ENCODE measurements at regions not wholly inside any gene's neighbourhood (a gene's known extent, or its start where the extent isn't known, plus 50 kb on each side); places are given as distances from the start of the nearest gene placed in this dataset.
"Not testable (repeated sequence)": the region's sequence is repeated elsewhere in the genome, so short reads cannot be mapped to it uniquely, and the experiment has no call there.

DNA sequence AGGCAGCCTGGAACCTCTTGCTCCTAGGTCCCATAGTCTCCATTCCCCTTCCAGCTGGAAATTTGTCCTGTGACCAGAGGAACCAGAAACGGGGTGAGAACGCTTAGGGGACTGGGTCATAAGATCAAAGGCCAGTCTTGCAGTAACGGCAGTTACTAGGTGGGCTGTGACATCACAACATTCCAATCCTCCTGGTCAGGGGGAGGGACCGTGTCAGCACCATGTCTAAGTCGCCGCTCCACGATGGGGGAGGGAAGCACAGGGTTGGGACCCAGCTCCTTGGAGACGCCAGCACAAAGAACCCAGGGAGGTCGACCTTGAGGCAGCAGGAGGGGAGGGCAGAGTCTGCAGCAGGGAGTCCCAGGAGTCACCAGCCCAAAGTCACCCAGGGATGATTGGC, 158.3 kb downstream of the GOLGA6L22 start:
- POLR2A ChIA-PET (ENCODE audit: unreplicated experiment); BruUV-seq (replicated peaks): not testable (repeated sequence)

DNA sequence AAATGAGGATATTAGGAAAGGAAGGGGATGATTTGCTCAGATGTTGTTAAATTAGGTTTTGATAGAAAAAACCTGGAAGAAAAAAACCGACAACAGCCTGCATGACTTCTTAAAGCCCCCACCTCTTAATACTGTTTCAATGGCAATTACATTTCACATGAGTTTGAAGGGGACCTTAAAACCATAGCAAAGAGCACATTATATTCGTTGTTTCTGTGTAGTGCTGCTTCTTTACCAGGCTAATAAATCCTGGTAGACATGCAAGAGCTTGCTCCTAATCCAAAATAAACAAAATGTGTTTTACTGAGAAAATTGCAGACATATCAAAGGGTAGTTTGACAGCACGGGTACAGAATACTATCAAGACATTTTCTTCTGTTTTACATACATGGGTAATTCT, 154.7 kb upstream of the NIPA1 start:
- H3K27ac ChIP-seq; H3K4me1 ChIP-seq (replicated peaks; ENCODE audit: insufficient read depth); BruUV-seq (replicated peaks); H3K79me2 ChIP-seq (ENCODE audit: low read depth); H2AFZ ChIP-seq; H3K4me2 ChIP-seq; DNase-seq; intact Hi-C loops (cut with micrococcal nuclease; ENCODE audit: unreplicated experiment); CTCF ChIA-PET; H3K9me3 ChIP-seq (ENCODE audit: insufficient read depth, low read depth); H3K36me3 ChIP-seq (ENCODE audit: low read depth); H3K27me3 ChIP-seq (ENCODE audit: insufficient read depth, low read depth); H3F3A ChIP-seq (ENCODE audit: insufficient read depth, low read depth); H4K20me1 ChIP-seq (ENCODE audit: insufficient read depth); POLR2A ChIA-PET (ENCODE audit: unreplicated experiment); H3K9me2 ChIP-seq (ENCODE audit: insufficient read depth); H3K4me3 ChIP-seq: not testable (repeated sequence)

More for the DNA sequence above, 158.3 kb downstream of the GOLGA6L22 start:
- intact Hi-C loops (cut with micrococcal nuclease; ENCODE audit: unreplicated experiment); H3K4me1 ChIP-seq (replicated peaks; ENCODE audit: insufficient read depth); H3K36me3 ChIP-seq (ENCODE audit: low read depth); H3F3A ChIP-seq (ENCODE audit: insufficient read depth, low read depth); H3K4me3 ChIP-seq; H2AFZ ChIP-seq; H4K20me1 ChIP-seq (ENCODE audit: insufficient read depth); H3K4me2 ChIP-seq; H3K9me2 ChIP-seq (ENCODE audit: insufficient read depth); H3K27ac ChIP-seq; CTCF ChIA-PET; DNase-seq; H3K9me3 ChIP-seq (ENCODE audit: insufficient read depth, low read depth); H3K79me2 ChIP-seq (ENCODE audit: low read depth); H3K27me3 ChIP-seq (ENCODE audit: insufficient read depth, low read depth): not testable (repeated sequence)

DNA sequence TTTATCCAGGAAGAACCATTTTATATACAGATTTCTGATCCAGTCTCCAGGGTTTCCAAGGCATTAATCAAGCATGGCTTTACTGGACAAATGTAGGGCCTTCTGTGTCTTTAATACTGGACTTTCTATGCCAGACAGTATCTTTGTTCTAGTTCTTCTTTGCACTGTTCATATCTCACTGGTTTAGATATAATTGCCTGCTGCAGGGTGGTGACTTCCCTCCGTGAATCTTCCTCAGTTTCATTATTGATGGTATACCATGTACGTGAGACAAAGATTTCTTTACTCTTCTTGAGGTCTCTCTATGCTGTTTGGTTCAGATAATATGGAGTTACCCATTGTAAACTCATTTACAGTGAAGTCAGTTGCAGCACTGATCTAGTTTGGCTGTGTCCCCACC, 146.5 kb upstream of the NIPA1 start:
- H3F3A ChIP-seq (ENCODE audit: insufficient read depth, low read depth); DNase-seq; H3K79me2 ChIP-seq (ENCODE audit: low read depth); H3K36me3 ChIP-seq (ENCODE audit: low read depth); H3K9me2 ChIP-seq (ENCODE audit: insufficient read depth); H2AFZ ChIP-seq; POLR2A ChIA-PET (ENCODE audit: unreplicated experiment); H3K9me3 ChIP-seq (ENCODE audit: insufficient read depth, low read depth); CTCF ChIA-PET; H3K4me2 ChIP-seq; H3K27ac ChIP-seq; H4K20me1 ChIP-seq (ENCODE audit: insufficient read depth); H3K4me1 ChIP-seq (replicated peaks; ENCODE audit: insufficient read depth); BruUV-seq (replicated peaks); intact Hi-C loops (cut with micrococcal nuclease; ENCODE audit: unreplicated experiment); H3K4me3 ChIP-seq: not testable (repeated sequence)
- peaks cover 22% of the 10 kb centered on the region; the same call in 1 of the 2 replicates for H3K27me3 ChIP-seq (ENCODE audit: insufficient read depth, low read depth)

DNA sequence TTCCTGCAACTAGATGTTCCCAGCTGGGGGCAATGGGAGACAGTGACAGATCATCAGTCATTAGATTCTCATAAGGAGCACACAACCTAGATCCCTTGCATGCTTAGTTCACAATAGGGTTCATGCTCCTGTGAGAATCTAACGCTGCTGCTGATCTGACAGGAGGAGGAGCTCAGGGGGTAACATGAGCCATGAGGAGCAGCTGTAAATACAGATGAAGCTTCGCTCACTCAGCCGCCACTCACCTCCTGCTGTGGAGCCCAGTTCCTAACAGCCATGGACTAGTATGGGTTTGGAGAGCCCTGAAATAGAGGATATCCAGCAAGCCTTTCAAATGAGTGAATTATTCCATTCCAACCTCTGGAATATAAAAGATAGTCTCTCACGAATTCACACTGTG, 137.0 kb upstream of the NIPA1 start:
- H3K9me3 ChIP-seq (ENCODE audit: insufficient read depth, low read depth); H3F3A ChIP-seq (ENCODE audit: insufficient read depth, low read depth); H3K27ac ChIP-seq; POLR2A ChIA-PET (ENCODE audit: unreplicated experiment); H3K4me1 ChIP-seq (replicated peaks; ENCODE audit: insufficient read depth); H3K36me3 ChIP-seq (ENCODE audit: low read depth); H3K9me2 ChIP-seq (ENCODE audit: insufficient read depth); DNase-seq; BruUV-seq (replicated peaks); H3K4me2 ChIP-seq; H3K79me2 ChIP-seq (ENCODE audit: low read depth); H4K20me1 ChIP-seq (ENCODE audit: insufficient read depth); H2AFZ ChIP-seq; H3K4me3 ChIP-seq; CTCF ChIA-PET; intact Hi-C loops (cut with micrococcal nuclease; ENCODE audit: unreplicated experiment): not testable (repeated sequence)
- H3K27me3 ChIP-seq (ENCODE audit: insufficient read depth, low read depth): peaks cover 17% of the 10 kb centered on the region; the same call in 1 of the 2 replicates

DNA sequence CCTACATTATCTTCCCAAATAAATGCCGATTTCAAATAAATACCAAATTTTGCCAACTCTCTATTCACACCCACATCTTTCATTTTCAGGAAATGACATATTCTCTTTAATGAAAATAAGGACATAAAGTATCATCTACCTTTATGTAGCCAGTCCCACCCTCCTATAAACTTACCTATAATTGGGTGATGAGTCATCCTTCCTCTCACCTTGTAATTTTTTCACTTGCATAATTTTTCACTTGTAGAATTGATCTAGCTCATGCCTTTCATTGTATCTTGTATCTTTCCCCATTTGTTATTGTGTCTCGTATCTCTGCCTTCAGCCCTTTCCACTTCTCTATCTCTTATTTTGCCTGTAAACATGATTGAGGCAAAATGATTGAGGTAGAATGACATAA, 135.3 kb upstream of the NIPA1 start:
- H3K4me2 ChIP-seq; H3K27ac ChIP-seq; H3K9me2 ChIP-seq (ENCODE audit: insufficient read depth); H3K4me3 ChIP-seq; H3K9me3 ChIP-seq (ENCODE audit: insufficient read depth, low read depth); DNase-seq; POLR2A ChIA-PET (ENCODE audit: unreplicated experiment); H4K20me1 ChIP-seq (ENCODE audit: insufficient read depth); intact Hi-C loops (cut with micrococcal nuclease; ENCODE audit: unreplicated experiment); H2AFZ ChIP-seq; H3K79me2 ChIP-seq (ENCODE audit: low read depth); CTCF ChIA-PET; H3K36me3 ChIP-seq (ENCODE audit: low read depth); H3F3A ChIP-seq (ENCODE audit: insufficient read depth, low read depth); H3K4me1 ChIP-seq (replicated peaks; ENCODE audit: insufficient read depth); BruUV-seq (replicated peaks): not testable (repeated sequence)
- H3K27me3 ChIP-seq (ENCODE audit: insufficient read depth, low read depth): peaks cover 16% of the 10 kb centered on the region; the same call in 1 of the 2 replicates

DNA sequence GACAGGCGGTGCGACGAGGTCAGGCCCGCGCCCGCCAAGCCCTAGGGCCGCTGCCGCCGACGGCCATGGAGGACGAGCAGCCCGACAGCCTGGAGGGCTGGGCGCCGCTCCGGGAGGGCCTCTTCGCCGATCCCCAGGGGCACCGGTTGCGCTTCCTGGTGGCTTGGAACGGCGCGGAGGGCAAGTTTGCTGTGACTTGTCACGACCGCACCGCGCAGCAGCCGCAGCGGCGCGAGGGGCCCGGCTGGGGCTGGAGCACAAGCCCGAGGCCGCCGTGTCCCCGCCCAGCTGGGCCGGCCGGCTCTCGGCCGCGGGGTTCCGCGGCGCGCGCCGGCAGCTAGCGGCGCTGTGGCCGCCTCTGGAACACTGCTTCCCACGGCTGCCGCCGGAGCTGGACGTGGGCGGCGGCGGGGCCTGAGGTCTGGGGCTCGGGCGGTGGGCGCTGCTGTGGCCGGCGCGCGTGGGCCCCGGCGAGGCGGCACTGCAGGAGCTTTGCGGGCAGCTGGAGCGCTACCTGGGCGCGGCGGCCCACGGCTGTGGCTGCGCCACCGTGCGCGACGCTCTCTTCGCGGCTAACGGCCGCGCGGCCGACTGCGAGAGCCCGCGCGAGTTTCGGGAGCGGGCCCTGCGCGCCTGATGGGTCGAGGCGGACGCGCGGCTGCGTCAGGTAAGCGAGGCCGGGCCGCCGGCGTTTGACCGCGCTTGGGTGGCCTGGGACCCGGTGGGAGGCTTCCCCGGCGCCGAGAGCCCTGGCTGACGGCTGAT, 122.0 kb upstream of the NIPA1 start:
- H4K20me1 ChIP-seq (ENCODE audit: insufficient read depth); H3K79me2 ChIP-seq (ENCODE audit: low read depth); H3F3A ChIP-seq (ENCODE audit: insufficient read depth, low read depth); CTCF ChIA-PET; H3K9me3 ChIP-seq (ENCODE audit: insufficient read depth, low read depth); intact Hi-C loops (cut with micrococcal nuclease; ENCODE audit: unreplicated experiment); H3K9me2 ChIP-seq (ENCODE audit: insufficient read depth); H3K4me1 ChIP-seq (replicated peaks; ENCODE audit: insufficient read depth); POLR2A ChIA-PET (ENCODE audit: unreplicated experiment); H3K36me3 ChIP-seq (ENCODE audit: low read depth); H2AFZ ChIP-seq; BruUV-seq (replicated peaks); H3K27ac ChIP-seq: not testable (repeated sequence)
- Histone ChIP-seq H3K4me3 (peak overlapping the region; percentile 38; the same call in 1 of the 2 replicates), H3K4me2 (peak overlapping the region; percentile 58; the same call in 1 of the 2 replicates), H3K27me3 (ENCODE audit: insufficient read depth, low read depth) (peaks cover 26% of the 10 kb centered on the region)
- DNase-seq: peak in 1 of 2 experiments; percentile 23

DNA sequence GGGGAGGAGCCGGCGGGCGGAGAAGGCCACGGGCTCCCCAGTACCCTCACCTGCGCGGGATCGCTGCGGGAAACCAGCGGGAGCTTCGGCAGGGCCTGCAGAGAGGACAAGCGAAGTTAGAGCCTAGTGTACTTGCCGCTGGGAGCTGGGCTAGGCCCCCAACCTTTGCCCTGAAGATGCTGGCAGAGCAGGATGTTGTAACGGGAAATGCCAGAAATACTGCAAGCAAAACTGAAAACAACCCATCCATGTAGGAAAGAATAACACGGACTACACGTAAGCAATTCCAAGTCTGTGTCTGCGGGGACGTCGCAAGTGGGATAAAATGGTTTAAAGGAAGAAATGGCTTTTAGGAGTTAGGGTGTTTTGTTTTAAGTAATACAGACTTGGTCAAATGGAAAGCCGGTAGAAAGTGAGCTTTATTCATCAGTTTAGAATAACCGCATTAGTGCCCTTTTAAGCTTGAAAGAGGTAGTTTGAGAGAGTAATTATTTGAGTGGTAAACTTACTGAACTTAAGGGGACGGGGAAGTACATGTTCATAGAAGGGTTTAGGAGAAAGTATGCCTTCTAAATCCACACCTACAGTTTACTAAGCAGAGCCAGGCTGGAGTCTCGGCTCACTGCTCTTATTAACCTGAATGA, 121.3 kb upstream of the NIPA1 start:
- not testable (repeated sequence) for H3K27ac ChIP-seq

More for the DNA sequence above, 121.3 kb upstream of the NIPA1 start:
- H3K4me2 ChIP-seq: peak overlapping the region; percentile 58; the same call in 1 of the 2 replicates
- H3K9me2 ChIP-seq (ENCODE audit: insufficient read depth); H3K9me3 ChIP-seq (ENCODE audit: insufficient read depth, low read depth); H3K79me2 ChIP-seq (ENCODE audit: low read depth); H3K4me1 ChIP-seq (replicated peaks; ENCODE audit: insufficient read depth); H2AFZ ChIP-seq; H3K36me3 ChIP-seq (ENCODE audit: low read depth); H3F3A ChIP-seq (ENCODE audit: insufficient read depth, low read depth); DNase-seq; POLR2A ChIA-PET (ENCODE audit: unreplicated experiment); H4K20me1 ChIP-seq (ENCODE audit: insufficient read depth); BruUV-seq (replicated peaks); CTCF ChIA-PET; intact Hi-C loops (cut with micrococcal nuclease; ENCODE audit: unreplicated experiment): not testable (repeated sequence)
- H3K4me3 ChIP-seq: peak overlapping the region; percentile 14; the same call in 1 of the 2 replicates
- H3K27me3 ChIP-seq (ENCODE audit: insufficient read depth, low read depth): peaks cover 26% of the 10 kb centered on the region
